ACHN (cell line): ENCODE measurements at regions not wholly inside any gene's neighbourhood (a gene's known extent, or its start where the extent isn't known, plus 50 kb on each side); places are given as distances from the start of the nearest gene placed in this dataset.

Experiments used
- DNase-seq: peaks from one replicate; pipeline ENCODE4 v3.0.0-alpha.2; 2015
- in situ Hi-C: cut with HindIII; loops from 2 replicates; pipeline ENCODE4 v1.10.0; 2017; ENCODE audit warnings: low sequenced_read_pairs, low pct_ligation_motif_present, low pct_unique_long_range_greater_than_20kb

DNA sequence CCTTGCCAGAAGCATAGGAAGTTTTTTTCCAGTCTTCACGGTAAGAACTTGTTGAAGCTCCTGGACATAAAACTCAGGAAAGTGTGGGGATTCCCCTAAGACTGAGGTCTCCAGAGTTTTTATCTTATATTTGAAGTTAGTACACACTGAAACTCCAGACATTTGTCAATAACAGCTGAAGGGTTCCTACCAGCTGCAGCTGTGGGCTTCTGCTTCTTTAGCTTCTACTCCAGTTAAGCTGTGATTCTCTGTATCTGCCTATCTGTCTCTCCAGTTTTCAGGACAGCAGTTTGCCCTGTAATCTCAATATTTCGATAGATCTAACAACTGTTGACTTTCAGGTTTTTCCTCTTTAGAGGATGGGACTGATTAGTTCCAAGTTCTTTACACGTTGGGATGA, 966.0 kb upstream of the SEMA6D start:
- in situ Hi-C loops: no loop called here
- no peak for DNase-seq

DNA sequence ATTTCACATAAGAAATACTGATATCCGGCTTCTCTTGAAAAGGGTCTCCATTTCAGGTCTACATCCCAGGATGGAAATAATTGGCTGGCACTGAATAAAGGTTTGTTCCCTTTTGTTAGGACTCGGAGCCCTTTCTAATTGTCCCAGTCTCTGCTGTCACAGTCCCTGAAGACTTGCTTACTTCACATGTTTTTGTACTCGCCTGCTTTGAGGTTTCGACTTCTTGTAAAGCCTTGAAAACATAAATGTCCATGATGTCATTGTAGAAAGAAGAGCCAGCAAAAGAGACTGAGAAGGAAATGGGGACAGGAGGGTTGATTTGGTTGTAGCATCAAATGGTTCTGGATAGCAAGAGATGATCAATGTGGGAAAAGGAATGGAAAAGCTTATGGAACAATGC, 963.4 kb upstream of the SEMA6D start:
- in situ Hi-C loops: no loop called here
- no peak for DNase-seq

DNA sequence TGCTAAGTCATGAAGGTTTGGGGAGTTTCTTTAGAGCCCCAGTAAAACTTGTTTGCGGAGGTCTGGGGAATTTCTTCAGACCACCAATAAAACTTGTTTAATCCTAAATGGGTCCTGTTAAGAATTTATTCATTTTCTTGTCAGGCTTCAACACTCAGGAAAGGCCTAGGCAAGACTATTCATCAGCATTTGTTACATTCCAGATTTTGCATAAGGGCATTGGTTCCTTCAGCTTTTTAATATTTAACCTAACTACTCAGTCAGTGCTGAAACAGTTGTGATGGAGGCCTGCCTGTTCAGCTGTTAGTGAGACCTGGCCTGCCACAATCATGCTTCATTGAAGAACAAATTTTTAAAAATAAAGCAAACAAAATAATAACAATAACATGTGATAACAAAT, 954.2 kb upstream of the SEMA6D start:
- DNase-seq: no peak
- in situ Hi-C loops: no loop called here

DNA sequence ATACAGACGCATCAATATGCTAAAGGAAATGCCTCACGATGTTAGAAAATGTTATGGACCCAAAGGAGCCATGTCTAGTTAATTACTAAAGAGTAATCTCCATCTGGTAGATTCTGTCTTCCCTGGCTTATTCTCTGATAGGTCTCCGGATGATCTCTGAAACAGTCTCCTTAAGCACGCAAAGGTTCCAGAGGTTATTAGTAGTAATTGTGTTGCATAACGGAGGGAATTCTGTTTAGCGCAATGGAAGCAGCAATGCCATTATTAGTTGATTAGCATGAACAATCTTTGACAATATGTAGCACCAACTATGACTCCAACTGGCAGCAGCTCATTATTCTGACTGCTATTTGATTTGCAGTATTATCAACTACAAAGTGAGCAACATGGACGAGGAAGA, 952.5 kb upstream of the SEMA6D start:
- no peak for DNase-seq
- in situ Hi-C loops: no loop called here

DNA sequence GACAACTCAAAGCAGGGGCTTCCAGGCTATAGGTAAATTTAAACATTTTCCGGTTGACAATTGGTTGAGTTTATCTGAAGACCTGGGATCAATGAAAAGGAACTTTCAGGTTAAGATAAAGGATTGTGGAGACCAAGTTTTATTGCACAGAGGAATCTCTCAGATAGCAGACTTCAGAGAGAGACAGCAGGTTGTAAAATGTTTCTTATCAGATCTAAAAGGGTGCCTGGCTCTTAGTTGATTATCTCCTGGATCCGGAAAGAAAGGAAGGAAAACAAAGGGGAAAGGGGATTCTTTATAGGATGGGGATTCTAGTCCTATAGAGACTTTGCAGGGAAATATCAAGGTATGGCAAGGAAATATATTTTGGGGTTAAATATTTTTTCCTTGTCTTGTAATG, 951.3 kb upstream of the SEMA6D start:
- no peak for DNase-seq
- in situ Hi-C loops: no loop called here

- DNase-seq: no peak
- in situ Hi-C loops: no loop called here
Measured at GRCh38 chr15:46768287-46768686, 949.0 kb upstream of the SEMA6D start.

- in situ Hi-C loops: no loop called here
- DNase-seq: no peak
Measured at GRCh38 chr15:46773016-46773415, 944.3 kb upstream of the SEMA6D start.

DNA sequence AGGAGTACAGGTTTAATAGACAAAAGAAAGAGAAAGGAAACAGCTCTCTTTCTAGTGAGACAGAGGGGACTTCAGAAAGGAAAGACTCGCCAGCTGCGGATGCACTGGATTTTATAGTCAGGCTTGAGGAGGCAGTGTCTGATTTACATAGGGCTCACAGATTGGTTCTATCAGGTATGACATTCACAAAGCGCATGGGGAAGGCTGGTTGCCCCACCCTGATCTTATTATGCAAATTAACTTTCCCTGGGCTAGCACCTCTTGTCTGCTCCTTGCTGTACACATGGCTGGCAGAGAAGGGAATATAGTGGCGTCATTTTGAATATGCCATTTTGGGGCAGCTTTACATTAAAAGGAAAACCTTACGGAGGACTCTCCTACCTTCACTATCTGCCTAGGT, 938.4 kb upstream of the SEMA6D start:
- DNase-seq: no peak
- in situ Hi-C loops: no loop called here

DNA sequence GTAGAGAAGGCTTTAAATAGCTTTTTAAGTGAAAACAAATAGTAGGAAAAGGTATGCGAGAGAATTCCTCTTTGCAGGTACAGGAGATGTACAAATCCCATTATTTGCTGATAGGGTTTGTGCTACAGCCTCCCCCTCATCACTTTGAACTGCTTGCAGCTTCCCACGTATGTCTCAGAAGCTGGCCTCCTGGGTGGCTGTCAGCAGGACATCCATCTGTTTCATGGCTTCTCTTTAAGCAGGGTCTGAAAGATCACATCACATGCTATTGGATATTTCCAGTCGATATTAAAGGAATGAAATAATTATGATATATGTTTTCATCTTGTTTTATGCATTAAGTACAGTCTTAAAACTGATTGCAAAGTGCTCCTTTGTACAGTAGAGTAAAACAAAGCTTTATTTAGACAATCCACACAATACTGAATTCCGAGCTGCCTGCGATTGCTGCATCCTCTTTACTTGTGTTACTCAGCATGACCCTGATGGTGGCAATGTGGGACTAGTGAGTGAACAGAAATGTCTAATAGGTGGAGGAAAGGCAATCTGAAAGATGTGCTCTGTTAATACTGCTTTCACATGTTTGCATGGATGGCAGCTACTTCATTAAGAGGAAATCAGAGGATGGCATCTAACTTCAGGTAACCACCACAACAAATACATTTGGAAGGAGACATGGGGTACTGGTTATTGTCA, 930.6 kb upstream of the SEMA6D start:
- in situ Hi-C loops: no loop called here
- DNase-seq: no peak

DNA sequence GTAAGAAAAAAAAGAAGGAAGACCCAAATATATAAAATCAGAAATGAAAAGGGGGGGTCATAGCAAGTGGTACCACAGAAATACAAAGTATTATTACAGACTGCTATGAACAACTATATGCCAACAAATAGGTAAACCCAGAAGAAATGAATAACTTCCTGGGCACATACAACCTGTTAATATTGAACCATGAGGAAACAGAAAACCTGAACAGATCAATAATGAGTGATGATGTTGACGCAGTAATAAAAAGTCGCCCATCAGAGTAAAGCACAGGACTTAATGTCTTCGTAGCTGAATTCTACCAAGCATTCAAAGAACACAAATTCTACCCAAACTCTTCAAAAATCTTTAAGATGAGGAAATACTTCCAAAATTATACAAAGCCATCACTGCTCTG, 921.6 kb upstream of the SEMA6D start:
- in situ Hi-C loops: no loop called here
- no peak for DNase-seq

GRCh38 chr15:46808834-46809233, 908.5 kb upstream of the SEMA6D start:
- in situ Hi-C loops: no loop called here
- no peak for DNase-seq

GRCh38 chr15:46815240-46815639, 902.1 kb upstream of the SEMA6D start:
- DNase-seq: no peak

GRCh38 chr15:46815765-46816164, 901.5 kb upstream of the SEMA6D start:
- in situ Hi-C loops: no loop called here

More at GRCh38 chr15:46815240-46815639, 902.1 kb upstream of the SEMA6D start:
- in situ Hi-C loops: no loop called here

GRCh38 chr15:46848704-46849103, 868.6 kb upstream of the SEMA6D start:
- DNase-seq: peak; percentile 13
- in situ Hi-C loops: no loop called here

More at GRCh38 chr15:46815765-46816164, 901.5 kb upstream of the SEMA6D start:
- no peak for DNase-seq

GRCh38 chr15:46853600-46853999, 863.7 kb upstream of the SEMA6D start:
- in situ Hi-C loops: no loop called here
- DNase-seq: no peak

DNA sequence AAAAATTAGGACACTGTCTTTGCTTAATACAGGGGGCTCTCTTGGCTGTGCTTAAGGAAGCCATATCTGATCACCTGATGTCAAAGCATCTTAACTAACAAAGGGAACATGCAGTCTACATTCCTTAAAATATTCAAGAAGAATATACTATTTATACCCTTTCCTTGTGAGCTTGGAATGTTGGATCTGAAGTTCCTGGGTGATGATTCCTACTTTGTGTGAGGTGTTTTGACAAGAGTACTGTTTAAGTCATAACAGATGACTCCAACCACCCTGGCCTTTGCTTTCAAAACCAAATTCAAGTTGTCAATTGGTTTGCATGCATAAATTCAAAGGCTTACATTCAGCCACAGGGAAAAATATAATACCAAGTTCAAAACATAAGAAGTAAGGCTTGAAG, 862.7 kb upstream of the SEMA6D start:
- in situ Hi-C loops: no loop called here
- DNase-seq: no peak

- in situ Hi-C loops: no loop called here
- DNase-seq: no peak
Measured at GRCh38 chr15:46855388-46855787, 861.9 kb upstream of the SEMA6D start.

DNA sequence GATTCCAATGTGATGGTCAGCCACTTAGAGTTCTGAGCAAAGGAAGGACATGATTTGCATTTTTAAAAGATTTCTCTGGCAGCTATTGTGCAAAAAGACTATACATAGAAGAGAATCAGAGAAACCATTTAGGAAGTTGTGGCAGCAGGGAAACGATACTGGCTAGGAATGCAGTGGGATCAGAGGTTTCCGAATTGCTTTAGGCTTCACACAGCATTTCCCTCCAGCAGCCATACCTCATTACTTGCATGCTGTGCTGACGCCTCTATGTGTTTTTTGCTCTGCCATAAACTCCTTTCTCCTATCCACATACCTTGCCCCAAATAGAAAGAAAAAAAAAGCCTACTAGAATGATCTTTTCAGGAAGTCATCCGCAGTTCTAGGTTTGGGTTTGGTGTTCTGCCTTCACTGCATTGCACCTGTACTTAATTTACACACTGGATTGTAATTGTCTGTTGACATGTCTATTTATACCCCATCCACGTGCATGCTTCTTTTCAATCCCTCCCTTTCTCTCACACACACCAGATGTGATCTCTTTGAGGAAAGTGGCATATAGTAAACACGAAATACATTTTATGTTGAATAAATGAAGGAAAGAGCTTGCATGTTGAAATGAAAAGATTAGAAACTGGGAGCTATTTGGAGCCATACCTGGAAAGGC, 860.3 kb upstream of the SEMA6D start:
- DNase-seq: no peak
- in situ Hi-C loops: no loop called here

DNA sequence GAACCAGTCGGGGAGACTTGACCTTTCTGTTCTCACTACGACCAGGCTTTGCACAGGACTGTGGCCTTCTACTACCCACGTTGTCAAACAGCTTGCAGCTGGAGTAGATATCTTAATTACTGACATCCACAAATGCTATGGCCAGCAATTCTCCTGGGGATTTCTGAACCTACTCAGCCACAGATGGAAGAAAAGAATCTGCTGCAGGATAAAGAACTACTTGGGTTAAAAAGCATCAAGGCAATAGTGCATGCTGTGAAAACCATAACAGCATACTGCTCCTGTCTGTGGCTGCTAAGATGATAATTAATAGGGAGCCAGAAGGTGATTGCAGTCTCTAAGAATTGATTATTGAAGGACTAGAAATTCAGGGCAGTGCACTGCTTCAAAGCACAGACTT, 859.2 kb upstream of the SEMA6D start:
- DNase-seq: no peak
- in situ Hi-C loops: no loop called here

GRCh38 chr15:46861796-46862195, 855.5 kb upstream of the SEMA6D start:
- no peak for DNase-seq
- in situ Hi-C loops: no loop called here
